Fibroblast of pulmonary artery (primary cell): ENCODE measurements at regions not wholly inside any gene's neighbourhood (a gene's known extent, or its start where the extent isn't known, plus 50 kb on each side); places are given as distances from the start of the nearest gene placed in this dataset.

Experiments
- DNase-seq: peaks from one replicate; pipeline ENCODE4 v3.0.0-alpha.2; 2010; ENCODE audit warnings: low read depth
- H3K4me3 ChIP-seq: replicated peaks from 2 replicates; pipeline ENCODE4 v1.5.1; 2011; ENCODE audit warnings: low read depth, mild to moderate bottlenecking, control low read depth, low read length, moderate library complexity
- CTCF ChIP-seq: IDR thresholded peaks from 2 replicates; pipeline ENCODE4 v1.5.1; 2011; ENCODE audit warnings: mild to moderate bottlenecking, control low read depth, low read length, inconsistent platforms; ENCODE audit errors: missing control alignments

DNA sequence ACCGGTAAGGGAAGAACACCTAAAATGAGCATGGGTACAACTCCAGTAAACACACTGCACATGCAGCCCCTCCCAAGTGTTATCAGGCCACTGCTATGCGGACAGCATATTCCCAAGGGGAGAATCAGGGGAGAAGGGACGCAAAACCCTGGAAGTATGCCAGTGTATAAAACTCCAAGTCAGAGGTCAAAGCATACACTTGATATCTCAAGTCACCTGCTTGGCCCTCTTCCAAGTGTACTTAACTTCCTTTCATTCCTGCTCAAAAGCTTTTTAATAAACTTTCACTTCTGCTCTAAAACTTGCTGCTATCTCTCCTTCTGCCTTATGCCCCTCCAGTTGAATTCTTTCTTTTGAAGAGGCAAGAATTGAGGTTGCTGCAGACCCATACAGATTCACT lies 408.1 kb downstream of the HTR1A start:
- no peak for TF ChIP-seq CTCF
- DNase-seq = no peak
- H3K4me3 ChIP-seq = no peak overlapping the region

DNA sequence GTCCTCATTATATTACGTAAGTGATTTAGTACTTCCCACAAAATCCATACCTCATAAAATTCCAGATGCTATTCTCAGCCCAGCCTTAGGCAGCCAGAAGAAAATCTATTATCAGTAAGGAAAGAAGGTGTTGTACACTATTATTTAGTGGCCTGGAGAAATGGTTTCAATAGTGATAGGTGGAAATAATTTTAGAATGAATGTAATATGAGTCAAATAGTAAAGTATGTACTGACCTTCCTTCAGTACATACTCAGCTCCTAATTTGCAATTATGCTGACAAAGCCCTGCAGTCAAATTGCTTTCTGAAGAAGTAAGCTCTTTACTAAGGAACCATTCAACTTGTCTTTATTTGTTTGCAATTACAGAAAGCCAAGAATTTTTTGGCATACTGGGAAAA lies 409.2 kb downstream of the HTR1A start:
- no peak for DNase-seq
- TF ChIP-seq CTCF = no peak
- H3K4me3 ChIP-seq = no peak overlapping the region

DNA sequence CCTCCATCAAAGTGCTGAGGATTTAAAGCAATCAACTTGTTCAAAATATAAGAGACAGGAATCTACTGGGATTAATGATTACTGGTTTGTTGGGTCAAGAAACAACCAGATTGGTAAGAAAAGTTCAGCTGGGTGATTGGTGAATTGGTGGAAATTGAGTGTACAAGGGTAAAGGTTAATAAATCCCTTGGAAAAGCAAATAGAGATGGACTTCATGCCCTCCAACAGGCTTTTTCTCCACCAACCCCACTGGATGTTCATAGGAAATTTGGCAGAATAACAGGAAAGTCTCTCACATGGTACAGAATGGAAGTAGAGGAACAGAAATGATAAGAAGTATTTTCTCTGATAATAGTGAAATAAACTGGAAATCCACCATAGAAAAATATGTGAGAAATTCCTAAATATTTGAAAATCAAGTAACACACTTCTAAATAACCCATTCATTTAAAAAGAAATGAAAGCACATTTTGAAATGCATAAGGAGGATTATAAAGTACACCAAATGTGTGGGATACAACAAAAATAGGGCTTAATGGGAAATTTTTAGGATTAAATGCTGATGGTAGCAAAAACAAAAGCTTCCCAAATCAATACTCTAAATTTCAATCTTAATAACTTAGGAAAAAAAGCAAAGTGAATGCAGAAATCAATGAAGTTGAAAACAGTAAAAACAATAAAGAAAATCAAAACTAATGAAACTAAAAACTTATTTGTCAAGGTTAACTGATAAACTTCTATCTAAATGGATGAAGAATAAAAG lies 426.2 kb downstream of the HTR1A start:
- DNase-seq = no peak
- H3K4me3 ChIP-seq = no peak overlapping the region
- TF ChIP-seq CTCF = no peak

DNA sequence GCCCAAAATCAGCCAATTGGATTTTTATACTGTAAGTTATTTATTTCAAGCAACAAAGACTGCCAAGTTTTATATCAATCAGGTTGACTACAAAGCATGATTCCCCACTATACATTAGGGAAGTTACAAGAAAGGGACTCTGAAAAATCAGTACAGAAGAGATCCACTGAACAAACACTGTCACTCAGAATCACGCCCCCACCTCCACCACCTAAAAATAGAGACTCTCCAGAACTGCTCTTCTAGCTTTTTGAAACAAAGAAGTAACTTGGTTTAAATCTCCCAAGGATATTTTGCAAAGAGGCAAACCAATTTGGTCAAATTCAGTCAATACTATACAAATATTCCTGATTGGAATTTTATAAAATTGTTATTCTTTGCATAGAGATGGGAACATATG lies 438.0 kb downstream of the HTR1A start:
- no peak overlapping the region for H3K4me3 ChIP-seq
- TF ChIP-seq CTCF = no peak
- DNase-seq = no peak

DNA sequence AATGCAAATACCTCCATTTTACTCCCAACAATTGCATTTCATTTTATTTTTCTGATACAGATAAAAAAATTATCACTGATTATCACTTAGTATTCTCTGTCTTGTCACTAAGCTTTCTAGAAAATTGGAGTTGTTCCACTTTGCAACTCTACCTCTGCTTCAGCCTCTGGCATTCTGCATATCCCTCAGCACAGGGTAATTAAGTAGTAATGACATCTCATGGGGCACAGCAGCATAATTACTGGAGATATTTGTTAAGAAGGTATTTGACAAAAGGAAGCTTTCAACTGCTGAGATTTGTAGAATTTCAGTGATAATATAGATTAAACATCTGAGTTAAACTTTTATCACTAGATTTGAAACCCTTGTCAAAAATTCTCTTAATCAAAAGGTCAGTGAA lies 446.2 kb downstream of the HTR1A start:
- DNase-seq = no peak
- H3K4me3 ChIP-seq = no peak overlapping the region
- no peak for TF ChIP-seq CTCF

- H3K4me3 ChIP-seq = no peak overlapping the region
- no peak for TF ChIP-seq CTCF
- no peak for DNase-seq
Observed at GRCh38 chr5:63500242-63500641, 462.0 kb downstream of the HTR1A start.

- DNase-seq = no peak
- no peak overlapping the region for H3K4me3 ChIP-seq
- TF ChIP-seq CTCF = no peak
Observed at GRCh38 chr5:63495225-63495624, 467.0 kb downstream of the HTR1A start.
